Fibroblast of peridontal ligament (primary cell): ENCODE measurements at regions not wholly inside any gene's neighbourhood (a gene's known extent, or its start where the extent isn't known, plus 50 kb on each side); places are given as distances from the start of the nearest gene placed in this dataset.

ENCODE experiments used
- DNase-seq: peaks from one replicate; pipeline ENCODE4 v3.0.0-alpha.2; 2010; ENCODE audit errors: extremely low read depth

DNA sequence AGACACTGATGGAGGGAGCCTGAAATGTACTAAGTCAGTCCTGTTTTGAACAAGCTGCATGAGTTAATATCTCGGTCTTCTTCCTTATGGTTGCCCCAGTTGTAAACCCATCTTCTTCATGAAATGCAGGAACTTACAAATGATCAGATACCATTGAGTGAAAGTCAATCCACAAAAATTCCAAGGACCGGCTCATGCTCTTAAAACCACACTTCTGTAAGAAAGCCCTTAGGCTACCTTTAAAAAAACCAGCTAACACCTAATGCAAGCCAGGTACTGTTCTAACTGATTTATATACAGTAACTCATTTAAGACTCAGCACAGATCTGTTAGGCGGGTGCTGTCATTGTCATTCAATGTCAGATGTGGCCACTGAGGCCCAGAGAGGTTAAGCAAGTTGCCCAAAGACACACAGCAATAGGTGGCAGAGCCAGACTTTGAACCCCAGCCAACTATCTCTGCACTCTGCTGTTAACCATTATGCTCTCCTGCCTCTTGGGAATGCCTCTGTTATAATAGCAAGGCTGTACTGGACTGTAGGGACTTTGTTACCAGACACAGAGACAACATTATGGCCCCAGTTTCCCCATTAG is 93.4 kb downstream of the C16orf95 start:
- no peak for DNase-seq

DNA sequence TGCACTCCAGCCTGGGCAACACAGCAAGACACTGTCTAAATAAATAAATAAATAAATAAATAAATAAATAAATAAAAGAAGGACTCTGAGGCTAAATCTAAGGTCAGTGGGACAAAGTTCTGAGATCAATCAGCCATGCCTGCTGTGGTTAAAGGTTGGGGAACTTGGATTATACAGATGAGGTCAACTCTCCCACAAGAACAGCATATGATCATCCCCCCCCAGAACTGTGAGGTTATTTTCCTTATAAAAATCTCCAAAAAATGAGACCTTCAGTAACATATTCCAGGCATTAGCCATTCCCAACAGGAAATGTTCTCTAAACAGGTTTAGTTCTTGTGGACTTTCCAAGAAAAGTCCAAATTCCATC is 90.3 kb downstream of the C16orf95 start:
- no peak for DNase-seq

DNA sequence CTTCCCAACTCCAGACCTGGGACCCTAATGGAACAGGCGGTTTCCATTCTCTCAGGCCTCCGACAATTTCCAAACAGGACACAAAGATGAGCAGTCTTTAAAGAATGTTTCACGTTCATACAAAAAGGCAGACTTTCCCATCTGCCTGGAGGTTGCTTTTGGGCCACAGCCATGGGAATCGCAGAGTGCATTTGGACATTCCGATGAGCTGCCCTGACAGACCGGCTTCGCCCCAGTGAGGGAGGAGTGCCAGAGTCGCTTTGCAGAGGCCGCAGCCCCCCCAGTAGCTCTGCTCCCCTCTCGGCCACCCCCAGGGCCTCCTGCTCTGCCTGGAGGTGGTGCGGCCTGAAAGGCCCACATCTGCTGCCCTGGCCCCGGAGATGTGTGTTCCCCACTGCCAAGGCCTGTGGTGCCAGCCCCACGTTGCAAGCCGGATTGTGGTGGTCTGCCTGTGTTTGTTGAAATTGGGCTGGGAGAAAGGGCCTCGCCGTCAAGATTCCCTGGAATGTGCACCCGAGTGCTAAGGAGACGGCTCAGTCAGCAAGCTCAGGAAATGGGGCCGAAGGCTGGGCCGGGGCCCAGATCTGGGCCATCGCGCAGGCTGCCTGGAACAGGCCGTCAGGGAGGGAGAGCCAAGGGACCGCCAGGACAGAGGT is 89.8 kb downstream of the C16orf95 start:
- DNase-seq = peak; percentile 44

DNA sequence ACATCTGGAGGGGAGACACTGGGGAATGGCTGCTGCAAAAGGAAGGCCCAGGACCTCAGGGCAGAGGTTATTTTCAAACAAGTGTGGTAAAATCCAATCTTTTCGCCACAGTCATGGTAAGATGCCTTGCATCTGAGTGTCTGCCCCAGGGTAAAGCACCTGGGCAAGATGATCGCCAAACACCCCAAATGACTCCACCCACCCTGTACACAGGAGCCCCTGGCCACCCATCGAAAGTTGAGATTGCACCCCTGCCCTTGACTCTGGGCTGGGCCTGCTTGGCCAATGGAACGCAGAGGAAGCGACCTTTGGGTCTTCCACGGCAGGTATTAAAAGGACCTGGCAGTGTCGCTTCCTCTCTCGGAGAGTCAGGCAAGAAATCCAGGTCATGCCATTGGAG is 88.8 kb downstream of the C16orf95 start:
- no peak for DNase-seq

DNA sequence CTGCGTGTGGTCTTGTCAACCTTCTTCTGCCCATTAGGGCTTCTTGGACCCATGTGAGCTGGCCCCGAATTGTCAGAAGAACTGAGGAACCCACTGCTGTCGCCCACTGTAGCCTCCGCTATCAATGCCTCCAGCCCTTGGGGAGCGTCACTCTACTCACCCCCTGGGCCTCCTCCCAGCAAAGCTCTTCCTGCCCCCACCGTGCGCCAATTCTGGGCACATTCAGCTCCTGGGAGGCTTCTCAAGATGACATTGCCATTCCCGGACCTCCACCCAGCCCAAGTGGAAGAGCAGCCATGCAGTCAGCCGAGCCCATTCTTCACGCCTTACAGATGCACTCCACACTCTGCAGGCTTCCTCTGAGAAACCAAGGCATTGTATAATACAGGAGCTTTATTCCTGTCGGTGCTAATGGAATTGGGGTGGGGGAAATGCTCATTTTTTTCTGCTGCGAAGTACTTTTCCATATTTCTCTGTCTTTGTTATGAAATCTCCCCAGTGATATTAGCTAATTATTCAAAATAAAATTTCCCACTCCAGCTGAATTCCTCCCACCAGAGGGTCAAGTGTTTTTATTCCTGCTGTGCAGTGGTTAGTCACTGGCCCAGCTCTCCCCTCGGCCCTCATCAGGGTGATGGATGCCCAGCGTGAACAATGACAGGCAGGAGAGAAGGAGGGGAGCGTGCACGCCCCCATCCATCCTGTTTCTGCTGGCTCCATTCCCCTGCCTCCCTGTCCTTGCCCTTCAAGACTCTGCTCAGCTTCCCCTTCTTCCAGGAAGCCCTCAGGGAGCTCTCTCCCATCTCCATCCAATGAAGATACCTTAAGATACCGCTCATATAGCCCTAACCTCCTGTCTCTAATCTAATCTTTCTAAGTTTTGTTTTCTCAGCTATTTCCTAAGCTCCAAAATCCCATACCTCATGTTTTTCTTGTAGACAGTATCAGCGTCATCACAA is 87.7 kb downstream of the C16orf95 start:
- DNase-seq = no peak

DNA sequence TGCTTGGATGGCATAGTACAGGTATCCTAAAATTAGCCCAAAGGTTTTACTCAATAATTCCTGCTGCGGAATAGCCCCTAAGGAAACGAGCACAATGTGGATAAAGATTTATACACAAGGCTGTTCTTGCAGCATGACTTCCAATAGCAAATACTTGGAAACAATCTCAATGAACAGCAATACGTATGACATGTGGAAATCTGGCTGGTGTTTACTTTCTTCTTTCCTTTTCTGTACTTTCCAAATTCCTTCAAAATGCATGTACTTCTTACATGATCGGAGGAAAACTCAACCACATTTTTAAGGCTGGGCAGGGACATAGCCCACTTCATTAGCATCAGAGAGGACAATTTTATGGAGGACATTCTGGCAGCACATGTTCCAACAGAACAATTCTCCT is 86.6 kb downstream of the C16orf95 start:
- no peak for DNase-seq

DNA sequence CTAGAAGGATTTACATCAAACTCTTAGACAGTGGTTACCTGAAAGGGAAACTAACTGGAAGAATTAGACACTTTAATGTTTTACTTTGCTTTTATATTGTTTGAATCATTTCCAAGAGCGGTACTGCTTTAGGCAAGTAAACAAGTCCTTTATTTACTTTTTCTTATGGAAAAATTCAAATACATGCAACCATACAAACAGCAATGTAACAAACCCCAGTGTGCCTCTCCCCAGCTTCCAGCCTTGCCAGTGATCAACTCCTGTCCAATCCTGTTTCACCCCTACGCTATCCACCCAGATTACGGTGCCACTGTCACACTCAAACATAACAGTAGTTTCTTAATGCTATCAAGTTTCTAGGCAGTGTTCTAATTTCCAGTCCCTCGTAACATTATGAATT is 85.9 kb downstream of the C16orf95 start:
- DNase-seq = no peak

DNA sequence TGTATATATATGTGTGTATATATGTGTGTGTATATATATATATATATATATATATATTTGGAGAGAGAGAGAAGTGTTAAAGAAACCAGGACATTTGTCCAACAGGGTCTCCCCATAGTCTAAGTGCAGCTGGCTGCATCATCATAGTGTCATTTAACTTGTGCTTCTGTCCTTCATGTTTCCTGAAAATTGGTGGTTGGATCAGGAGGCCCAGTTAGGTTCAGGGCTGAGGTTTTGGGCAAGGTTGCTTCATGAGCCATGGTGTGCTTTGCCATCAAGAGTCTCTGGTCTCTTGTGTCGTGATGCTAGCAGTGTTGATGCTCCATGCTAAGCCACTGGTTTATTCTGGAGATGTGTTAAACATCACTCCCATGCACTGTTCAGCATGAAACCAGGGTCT is 85.3 kb downstream of the C16orf95 start:
- no peak for DNase-seq

DNA sequence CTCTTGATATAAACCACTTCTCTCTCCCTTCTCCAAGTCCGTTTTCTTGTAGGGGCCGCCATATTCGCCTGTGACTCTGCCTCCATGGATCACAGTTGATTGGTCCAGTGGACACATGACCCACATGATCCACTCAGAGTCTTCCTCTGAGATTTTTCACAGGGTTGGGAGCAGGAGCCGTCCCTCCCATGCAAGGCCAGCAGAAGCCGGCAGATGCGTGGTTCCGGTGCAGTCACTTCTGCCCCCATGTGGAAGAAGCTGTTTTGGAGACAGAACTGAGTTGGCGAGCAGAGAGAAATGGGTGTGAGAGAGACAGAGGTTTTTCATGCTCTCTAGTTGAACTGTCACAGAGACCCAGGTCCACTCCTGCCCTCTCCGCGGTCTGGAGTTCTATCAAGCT is 83.3 kb downstream of the C16orf95 start:
- peak; percentile 31 for DNase-seq

DNA sequence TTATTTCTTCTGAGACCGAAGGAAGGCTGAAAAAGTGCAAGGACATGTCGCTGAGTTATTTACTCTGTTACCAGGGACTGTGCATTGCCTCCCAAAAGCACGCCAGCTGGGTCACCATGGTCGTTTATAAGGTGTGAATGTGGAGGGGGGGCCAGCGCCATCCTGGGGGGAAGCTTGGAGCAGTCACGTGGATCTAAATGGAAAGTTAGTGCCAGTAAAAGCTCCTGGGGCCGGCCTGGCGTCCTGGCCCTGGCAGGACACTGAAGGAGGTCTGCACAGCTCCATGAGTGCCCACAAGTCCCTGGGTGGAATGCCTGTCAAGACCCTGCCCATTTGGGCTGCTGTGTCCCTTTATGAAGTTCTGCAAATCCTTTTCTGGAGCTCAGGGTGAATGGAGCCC is 82.6 kb downstream of the C16orf95 start:
- no peak for DNase-seq

DNA sequence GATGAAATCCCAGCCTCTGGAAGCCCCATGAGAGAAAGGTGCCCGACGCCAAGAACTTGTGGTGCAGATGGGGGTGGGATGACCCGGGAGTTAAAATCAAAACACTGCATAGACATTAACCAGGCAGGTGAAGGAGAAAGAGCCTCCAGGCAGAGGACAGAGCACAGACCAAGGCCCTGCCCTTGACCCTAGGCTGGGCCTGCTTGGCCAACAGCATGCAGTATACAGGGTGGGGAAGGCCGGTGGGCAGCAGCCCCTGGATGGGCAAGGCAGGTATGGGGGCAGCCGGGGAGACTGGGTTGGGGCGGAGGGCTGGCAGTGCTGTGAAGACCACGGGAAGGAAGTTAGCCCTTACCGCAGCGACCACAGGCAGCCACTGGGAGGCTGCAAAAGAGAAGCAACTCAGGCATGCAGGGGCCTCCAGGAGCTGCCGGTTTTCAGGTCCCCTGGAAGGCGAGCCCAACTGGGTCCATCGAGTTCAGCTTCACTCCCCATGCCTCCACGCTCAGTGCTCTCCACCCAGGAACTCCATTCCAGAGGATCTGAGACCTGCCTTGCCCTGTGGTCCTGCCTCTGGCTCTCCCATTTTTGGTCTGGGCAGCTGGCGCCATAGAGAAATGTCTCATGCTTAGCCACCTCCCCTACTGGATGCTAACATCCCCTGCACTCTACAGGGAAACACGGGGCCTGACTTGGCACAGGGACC is 81.2 kb downstream of the C16orf95 start:
- DNase-seq = no peak

DNA sequence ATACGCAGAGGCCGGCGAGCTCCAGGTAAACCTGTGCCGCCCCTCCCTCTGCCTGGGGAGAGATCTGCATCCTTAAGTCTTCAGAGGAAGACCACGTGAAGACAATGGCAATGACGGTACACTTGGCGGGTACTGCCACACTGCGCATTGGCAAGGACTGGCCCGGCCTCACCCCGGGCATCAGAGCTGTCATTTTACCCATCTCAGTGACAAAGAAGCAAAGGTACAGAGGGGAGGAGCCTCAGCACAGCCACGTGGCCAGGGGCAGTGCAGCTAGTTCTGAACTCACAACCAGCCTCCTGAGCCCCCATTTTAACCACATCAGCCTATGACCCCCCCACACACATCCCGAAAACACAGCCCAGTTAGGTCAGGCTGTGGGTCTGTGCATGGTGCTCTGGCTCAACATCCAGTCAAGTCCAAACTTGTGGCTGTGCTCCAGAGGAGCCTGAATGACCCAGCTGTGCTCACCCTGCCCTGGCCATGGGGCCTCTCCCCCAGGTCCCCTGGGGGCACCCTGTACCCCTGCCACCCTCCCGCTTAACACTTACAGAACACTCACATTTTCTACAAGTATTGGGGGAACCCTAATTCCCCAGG is 80.6 kb downstream of the C16orf95 start:
- DNase-seq = no peak

DNA sequence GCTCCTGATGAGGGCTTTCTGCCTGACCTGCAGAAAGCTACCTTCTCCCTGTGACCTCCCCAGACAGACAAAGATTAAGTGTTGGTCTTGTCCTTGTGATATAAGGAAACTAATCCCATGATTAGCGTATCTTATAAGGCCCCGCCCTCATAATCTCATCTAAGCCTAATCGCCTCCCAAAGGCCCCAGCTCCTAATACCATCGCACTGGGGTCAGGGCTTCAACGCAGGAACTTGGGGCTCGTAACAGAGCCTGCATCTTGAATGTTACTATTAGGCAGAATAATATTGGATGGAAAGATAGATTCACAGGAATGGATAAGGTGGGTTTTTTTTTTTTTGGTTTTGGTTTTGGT is 78.9 kb downstream of the C16orf95 start:
- DNase-seq = no peak

DNA sequence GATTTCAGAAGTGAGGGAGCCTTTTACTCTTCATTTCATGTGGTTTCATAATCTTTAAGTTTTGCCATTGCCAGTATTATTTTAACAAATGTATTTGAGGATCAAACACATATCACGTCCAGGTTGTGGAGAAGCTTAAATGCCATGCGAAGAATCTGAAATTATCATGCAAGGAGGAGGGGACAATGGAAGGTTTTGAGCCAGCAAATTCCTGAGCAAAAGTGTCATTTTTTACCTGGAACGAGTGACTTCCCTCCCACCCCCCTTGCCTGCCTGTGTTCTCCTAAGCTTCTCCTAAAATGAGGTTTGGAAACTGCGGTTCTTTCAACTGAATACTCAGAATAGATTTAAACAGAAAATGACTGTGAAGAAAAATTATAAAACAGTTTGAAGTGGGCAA is 77.6 kb downstream of the C16orf95 start:
- no peak for DNase-seq

DNA sequence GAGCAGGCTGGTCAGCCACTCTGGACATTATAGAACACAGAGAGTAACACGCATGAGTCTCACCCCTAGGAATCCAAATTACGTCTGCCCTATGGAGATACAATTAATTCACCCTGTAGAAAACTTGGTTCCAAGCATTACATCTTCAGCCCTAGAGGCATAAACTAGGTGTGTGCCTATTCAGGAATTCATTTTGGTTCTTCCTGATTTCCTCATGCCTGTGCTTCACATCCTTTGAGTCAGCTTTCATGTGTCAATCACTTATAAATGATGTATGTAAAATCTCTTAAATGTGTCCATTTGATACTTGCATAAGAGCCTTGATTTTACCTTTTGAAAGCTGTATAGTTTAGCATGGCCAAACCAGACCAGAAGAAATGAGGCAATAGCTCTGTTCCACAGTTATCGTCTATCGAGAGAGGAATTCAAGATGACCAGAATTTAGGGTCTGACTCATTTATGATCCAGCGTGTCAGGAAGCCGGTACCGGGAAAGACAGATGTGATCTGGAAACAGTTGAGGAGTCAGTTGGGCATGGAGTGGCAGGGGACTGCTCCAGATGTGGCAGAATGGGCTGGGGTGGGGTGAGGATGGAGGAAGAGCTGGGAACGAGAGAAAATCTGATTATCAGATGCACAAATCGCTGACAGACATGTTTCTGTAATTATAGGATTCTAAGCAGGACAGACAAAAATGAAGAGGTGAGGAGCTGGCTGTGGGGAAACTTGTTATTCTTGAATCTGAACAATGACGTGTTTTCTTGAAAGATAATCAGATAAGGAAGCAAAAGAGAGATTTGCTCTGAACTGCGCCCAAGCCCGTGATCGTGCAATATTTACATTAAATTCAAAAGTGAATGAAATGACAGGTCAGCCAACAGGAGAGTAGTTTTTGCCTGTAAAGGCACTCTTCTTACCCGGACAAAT is 76.7 kb downstream of the C16orf95 start:
- DNase-seq = peak; percentile 71

DNA sequence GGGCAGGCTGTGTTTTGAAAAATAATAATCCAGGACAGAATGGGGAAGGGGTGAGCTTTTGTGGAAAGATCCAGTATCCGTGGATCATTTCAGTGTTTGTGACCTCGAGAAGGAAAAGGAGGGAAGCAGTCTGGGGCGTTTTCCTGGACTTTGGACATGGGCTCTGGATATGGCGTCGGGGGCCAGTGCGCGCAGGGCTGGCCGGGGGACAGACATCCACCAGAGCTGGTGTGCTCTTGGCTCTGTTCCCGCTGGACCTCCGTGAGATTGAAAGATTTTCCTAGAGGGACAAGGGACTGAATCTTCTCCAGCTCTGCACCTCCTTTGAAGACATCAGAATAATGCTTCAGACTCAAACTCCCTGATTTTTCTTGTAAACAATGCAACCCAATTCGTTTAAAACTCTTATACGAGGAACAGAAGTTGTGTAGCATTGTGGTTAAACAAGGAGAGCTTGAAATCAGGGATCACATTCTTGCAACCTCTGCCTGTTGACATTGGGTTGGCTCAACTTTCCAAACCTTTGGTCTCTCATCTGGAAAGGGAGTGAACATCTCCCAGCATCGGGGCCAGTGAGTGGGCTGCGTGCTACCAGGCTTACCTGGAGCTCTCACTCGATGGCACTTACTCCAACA is 75.9 kb downstream of the C16orf95 start:
- DNase-seq = peak; percentile 36

DNA sequence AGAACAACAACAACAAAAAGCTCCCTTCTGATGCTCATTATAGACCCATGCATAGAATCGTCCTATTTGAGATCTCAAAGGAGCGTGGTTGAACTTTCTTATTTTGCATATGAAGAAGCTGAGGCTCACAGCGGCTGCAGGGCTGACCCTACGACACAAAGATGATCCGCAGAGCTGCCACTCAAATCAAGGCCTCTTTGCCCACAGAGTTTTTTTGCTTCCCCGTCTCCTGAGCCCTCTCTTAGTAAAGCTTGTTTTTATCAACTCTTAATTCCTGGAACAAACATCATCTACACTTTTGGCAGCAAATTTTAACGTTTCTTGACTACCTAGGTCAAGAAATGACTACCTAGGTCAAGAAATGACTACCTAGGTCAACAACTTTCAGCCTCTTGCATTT is 73.7 kb downstream of the C16orf95 start:
- no peak for DNase-seq

DNA sequence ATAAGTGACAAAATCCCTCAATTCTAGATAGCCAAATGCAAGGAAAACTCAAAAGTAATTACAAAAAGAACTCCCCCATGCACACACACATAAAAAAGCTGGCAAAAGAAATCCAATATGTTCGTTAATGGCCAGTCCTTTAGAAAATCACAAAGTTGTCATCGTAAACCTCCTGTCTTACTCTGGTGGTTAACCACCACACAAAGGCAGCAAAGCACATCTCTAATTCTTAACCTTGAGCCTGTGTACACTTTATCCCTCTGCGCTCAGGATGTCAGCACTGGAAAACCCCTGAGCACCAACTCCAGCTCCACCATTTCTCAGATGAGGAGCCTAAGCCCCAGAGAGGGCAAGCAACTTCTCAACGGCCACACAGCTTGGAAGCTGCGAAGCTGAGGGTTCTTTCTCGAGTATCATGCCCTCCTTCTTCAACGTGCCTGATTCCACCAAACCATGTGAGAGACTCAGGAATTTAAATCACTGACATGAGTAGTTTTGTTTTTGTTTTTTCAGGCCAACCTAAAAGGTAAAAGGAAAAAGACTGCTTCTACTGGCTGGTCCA is 72.5 kb downstream of the C16orf95 start:
- no peak for DNase-seq

DNA sequence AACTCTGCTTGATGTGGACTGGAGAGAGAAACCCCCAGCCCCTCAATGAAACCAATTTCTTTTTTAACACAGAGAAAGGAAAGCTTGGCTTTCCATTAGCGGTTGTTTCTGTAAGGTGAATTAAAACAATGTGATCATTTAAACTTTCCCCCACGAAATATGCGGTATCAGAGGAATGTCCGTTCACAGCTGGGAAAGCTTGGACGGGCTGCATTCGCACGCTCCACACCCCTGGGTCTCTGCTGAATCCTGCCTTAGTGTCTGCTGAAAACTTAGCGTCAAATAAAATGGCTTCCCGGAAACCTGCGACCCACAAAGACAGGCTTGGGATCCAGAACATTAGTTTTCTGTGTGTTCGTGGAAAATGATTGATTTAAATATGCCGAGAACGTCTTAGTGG is 71.7 kb downstream of the C16orf95 start:
- DNase-seq = no peak
